NCI-H2171 treated with DMSO at 0.1 percent for 48 hours (cell line): ENCODE measurements at regions not wholly inside any gene's neighbourhood (a gene's known extent, or its start where the extent isn't known, plus 50 kb on each side); places are given as distances from the start of the nearest gene placed in this dataset.

Source experiments
- DNase-seq: peaks from one replicate; lab custom pipeline; 2025; lab: John Stamatoyannopoulos, UW

- DNase-seq: no peak
These were observed 262.1 kb upstream of the KLF4 start for GRCh38 chr9:107751567-107752210.

GRCh38 chr9:107750741-107751566, 261.4 kb upstream of the KLF4 start:
- no peak for DNase-seq

- DNase-seq: no peak
These were observed 260.3 kb upstream of the KLF4 start for GRCh38 chr9:107749787-107750444.

GRCh38 chr9:107744873-107745272, 255.3 kb upstream of the KLF4 start:
- DNase-seq: no peak

GRCh38 chr9:107742531-107743309, 253.2 kb upstream of the KLF4 start:
- DNase-seq: no peak

GRCh38 chr9:107740088-107740980, 250.8 kb upstream of the KLF4 start:
- DNase-seq: no peak

GRCh38 chr9:107739601-107740082, 250.1 kb upstream of the KLF4 start:
- no peak for DNase-seq

- DNase-seq: no peak
These were observed 249.2 kb upstream of the KLF4 start for GRCh38 chr9:107738789-107739188.

- peak; percentile 84 for DNase-seq
These were observed 248.6 kb upstream of the KLF4 start for GRCh38 chr9:107737987-107738743.

- DNase-seq: no peak
These were observed 248.0 kb upstream of the KLF4 start for GRCh38 chr9:107737610-107737986.

GRCh38 chr9:107735821-107736220, 246.3 kb upstream of the KLF4 start:
- DNase-seq: no peak

GRCh38 chr9:107734256-107735013, 244.9 kb upstream of the KLF4 start:
- no peak for DNase-seq

GRCh38 chr9:107733523-107733894, 243.9 kb upstream of the KLF4 start:
- DNase-seq: no peak

- DNase-seq: peak; percentile 6
These were observed 243.4 kb upstream of the KLF4 start for GRCh38 chr9:107732781-107733522.

- DNase-seq: no peak
These were observed 241.7 kb upstream of the KLF4 start for GRCh38 chr9:107731115-107731762.

- peak; percentile 77 for DNase-seq
These were observed 241.1 kb upstream of the KLF4 start for GRCh38 chr9:107730666-107731065.

GRCh38 chr9:107727086-107727780, 237.7 kb upstream of the KLF4 start:
- DNase-seq: no peak

- no peak for DNase-seq
These were observed 233.4 kb upstream of the KLF4 start for GRCh38 chr9:107723015-107723414.
